Right lobe of liver (tissue), 6 donors: ENCODE measurements at regions not wholly inside any gene's neighbourhood (a gene's known extent, or its start where the extent isn't known, plus 50 kb on each side); places are given as distances from the start of the nearest gene placed in this dataset.
"Not testable (repeated sequence)": the region's sequence is repeated elsewhere in the genome, so short reads cannot be mapped to it uniquely, and the experiment has no call there.

Experiments
- ATAC-seq, 4 donors: fragments of 200-7000 bp; cut with Tn5 transposase; one replicate each; pipeline ENCODE4 v1.9.1; 2020; ENCODE audit warnings: mild to moderate bottlenecking in 4 of 4, moderate library complexity in 4 of 4
- DNase-seq, 3 donors: peaks; one replicate each; pipeline ENCODE4 v3.0.0-alpha.2; 2020
- H3K27ac ChIP-seq, 3 donors: fragments of 200-600 bp; one replicate each; pipeline ENCODE4 v1.8.0; 2022
- H3K27me3 ChIP-seq, 2 donors: fragments of 200-600 bp; one replicate each; pipeline ENCODE4 v1.8.0; 2022
- H3K36me3 ChIP-seq, 4 donors: fragments of 200-600 bp; sonication (generic) in 1 of 4; one replicate each; pipeline versions ENCODE4 v1.5.1 to v1.8.0; 2017 to 2022; ENCODE audit warnings: control low read depth in 1 of 4
- H3K4me1 ChIP-seq, 4 donors: fragments of 200-600 bp; sonication (generic) in 1 of 4; one replicate each; pipeline versions ENCODE4 v1.5.1 to v1.8.0; 2017 to 2022; ENCODE audit warnings: control low read depth in 1 of 4
- H3K4me3 ChIP-seq, 3 donors: fragments of 200-600 bp; one replicate each; pipeline ENCODE4 v1.8.0; 2022
- H3K9me3 ChIP-seq, 4 donors: fragments of 200-600 bp; sonication (generic) in 1 of 4; one replicate each; pipeline versions ENCODE4 v1.5.1 to v1.8.0; 2017 to 2022; ENCODE audit warnings: control low read depth in 1 of 4
- POLR2A ChIP-seq: fragments of 450-650 bp; IDR thresholded peaks from one replicate; pipeline ENCODE4 v1.6.1; 2017; ENCODE audit warnings: antibody characterized with exemption, mild to moderate bottlenecking
- WGBS: methylation state at CpG from one replicate; pipeline ENCODE4 v1.1.6; 2018; ENCODE audit warnings: low coverage, low lambda C conversion rate; ENCODE audit not compliant: insufficient coverage; ENCODE audit errors: missing lambda C conversion rate; 5-methylcytosine and 5-hydroxymethylcytosine counted together
- intact Hi-C, 2 donors: fragments of 100-400 bp; cut with DNase I; formaldehyde crosslinking; loops; one replicate each; pipeline versions ENCODE4 v1.11.2 to v1.14.1; 2022
- TF ChIP-seq, protein P1 (sequence below), 4 donors: fragments of 200-600 bp in 3 of 4; fragments of 450-650 bp in 1 of 4; IDR thresholded peaks; one replicate each; pipeline versions ENCODE4 v1.5.1 to v1.8.0; 2016 to 2022; ENCODE audit warnings: antibody characterized with exemption in 4 of 4, mild to moderate bottlenecking in 2 of 4
- donor health status: DM: no; HTN: yes; CAD: no.
- donor health status: DM: no; HTN: no; CAD: no.
- donor health status: DM: no; HTN: no; CAD: no.
- donor health status: DM: no; HTN: yes; CAD: no.
- donor health status: DM: no; HTN: yes; CAD: no.

GRCh38 chr4:110414561-110414920, 61.4 kb upstream of the ENPEP start:
- Histone ChIP-seq H3K27me3 (no peaks in the 10 kb centered on the region), H3K4me1 (peaks cover 0 to 9% (median 0%) of the 10 kb centered on the region in 4 donors), H3K36me3 (no peaks in the 10 kb centered on the region), H3K9me3 (no peaks in the 10 kb centered on the region), H3K4me3 (no peak overlapping the region), H3K27ac (no peak overlapping the region)
- WGBS, result 92% methylated on average over 1 of the region's 1 CpG
- intact Hi-C loops, result no loop called here
- ATAC-seq, result peak in 3 of 4 donors; percentile 50 to 58 (median 55)
- DNase-seq, result no peak
- no peak for TF ChIP-seq POLR2A
- TF ChIP-seq, protein P1, sequence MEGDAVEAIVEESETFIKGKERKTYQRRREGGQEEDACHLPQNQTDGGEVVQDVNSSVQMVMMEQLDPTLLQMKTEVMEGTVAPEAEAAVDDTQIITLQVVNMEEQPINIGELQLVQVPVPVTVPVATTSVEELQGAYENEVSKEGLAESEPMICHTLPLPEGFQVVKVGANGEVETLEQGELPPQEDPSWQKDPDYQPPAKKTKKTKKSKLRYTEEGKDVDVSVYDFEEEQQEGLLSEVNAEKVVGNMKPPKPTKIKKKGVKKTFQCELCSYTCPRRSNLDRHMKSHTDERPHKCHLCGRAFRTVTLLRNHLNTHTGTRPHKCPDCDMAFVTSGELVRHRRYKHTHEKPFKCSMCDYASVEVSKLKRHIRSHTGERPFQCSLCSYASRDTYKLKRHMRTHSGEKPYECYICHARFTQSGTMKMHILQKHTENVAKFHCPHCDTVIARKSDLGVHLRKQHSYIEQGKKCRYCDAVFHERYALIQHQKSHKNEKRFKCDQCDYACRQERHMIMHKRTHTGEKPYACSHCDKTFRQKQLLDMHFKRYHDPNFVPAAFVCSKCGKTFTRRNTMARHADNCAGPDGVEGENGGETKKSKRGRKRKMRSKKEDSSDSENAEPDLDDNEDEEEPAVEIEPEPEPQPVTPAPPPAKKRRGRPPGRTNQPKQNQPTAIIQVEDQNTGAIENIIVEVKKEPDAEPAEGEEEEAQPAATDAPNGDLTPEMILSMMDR (IDR thresholded peaks at IDR 0.05), result no peak

DNA sequence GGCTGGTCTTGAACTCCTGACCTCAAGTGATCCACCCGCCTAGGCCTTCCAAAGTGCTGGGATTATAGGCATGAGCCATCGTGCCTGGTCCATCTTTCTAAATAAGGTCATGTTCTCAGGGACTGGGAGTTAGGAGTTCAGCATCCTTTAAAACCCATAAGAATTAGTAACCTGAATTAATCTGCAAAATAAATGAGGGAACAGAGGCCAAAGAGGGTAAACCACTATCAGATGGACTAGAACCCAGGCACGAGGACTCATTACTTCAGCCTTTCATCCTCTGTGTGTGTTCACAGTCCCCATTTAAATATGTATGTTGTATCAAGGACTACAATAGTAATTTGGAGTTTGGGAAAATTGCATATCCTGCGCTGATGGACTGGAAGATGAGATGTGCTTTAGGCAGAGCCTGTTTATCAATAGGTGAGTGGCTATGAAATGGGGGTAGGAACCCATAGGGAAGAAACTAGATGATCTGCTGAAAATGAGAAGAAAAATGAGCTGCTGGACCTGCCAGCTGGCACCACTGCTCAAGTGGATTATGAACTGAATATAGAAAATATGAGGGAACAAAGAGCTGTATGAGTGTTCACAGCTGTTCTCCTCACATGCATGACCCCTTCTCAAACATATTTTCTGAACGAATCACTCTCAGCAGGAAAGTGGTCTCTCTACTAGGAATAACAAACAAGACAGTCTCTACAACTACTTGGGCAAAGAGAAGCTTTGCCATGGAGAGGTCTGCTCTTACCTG, 62.0 kb upstream of the ENPEP start:
- WGBS, result 70% methylated on average over 3 of the region's 5 CpGs
- H3K4me3 ChIP-seq, H3K4me1 ChIP-seq, H3K36me3 ChIP-seq, intact Hi-C loops, H3K27ac ChIP-seq, H3K27me3 ChIP-seq, H3K9me3 ChIP-seq, DNase-seq: not testable (repeated sequence)
- ATAC-seq, result peak in 3 of 4 donors; percentile 12 to 33 (median 18)

DNA sequence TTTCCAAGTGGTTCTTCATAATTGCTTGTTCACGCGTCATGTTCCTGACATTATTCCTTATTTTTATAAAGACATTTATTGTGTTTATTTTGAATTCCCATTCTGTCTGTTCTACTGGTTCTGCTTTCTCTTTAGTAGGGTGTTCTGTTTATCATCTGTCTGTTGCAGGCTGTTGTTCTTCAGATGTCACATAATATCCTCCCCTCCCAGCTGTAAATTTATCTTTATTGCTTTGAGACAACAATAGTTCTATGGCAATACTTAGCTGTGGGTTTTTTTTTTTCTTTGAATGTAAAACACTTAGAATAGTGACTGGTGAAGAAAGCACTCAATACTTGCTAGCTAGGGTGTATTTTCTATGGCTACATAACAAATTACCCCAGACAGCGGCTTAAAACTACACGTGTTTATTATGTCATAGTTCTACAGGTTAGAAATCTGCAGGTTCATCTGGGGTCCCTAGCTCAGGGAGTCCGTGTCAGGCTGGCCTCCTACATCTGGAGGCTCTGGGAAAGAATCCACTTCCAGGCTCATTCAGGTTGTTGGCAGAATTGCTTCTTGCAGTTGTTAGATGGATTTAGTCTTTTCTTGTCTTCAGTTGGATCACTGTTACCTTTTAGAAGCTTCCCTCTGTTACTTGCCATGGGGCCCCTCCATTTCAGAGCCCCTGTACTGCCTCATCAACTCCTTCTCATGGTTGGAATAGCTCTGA, 63.4 kb upstream of the ENPEP start:
- Histone ChIP-seq H3K27ac (no peak overlapping the region), H3K36me3 (no peaks in the 10 kb centered on the region), H3K4me3 (no peak overlapping the region), H3K9me3 (no peaks in the 10 kb centered on the region), H3K4me1 (peaks cover 0 to 9% (median 0%) of the 10 kb centered on the region in 4 donors), H3K27me3 (no peaks in the 10 kb centered on the region)
- DNase-seq, result no peak
- 68% methylated on average over 5 of the region's 5 CpGs for WGBS
- intact Hi-C loops, result no loop called here
- TF ChIP-seq, protein P1 (IDR thresholded peaks at IDR 0.05), result no peak
- TF ChIP-seq POLR2A, result no peak
- no peak for ATAC-seq

DNA sequence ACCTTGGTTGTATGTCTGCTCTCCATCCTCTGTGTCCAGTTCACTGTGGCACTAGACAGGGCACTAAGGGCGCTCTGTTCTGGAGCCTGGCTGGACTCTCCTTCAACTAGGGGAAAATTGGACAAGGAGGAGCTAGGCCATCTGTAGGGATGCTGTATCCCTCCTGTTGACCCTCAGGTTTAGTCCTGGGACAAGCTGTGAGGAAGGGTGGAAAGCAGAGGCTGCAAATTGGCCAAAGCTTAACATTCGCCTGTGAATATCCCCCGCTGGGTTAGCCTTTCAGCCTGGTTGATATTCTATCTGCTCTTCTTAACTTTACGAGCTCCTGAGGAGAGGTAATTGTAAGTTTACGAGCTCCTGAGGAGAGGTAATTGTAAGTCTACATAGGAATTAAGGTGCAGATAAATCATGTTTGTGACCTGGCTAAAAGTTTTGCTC, 64.4 kb upstream of the ENPEP start:
- peak overlapping the region in 1 of 3 donors; percentile 27 for H3K4me3 ChIP-seq
- ATAC-seq, result peak in 1 of 4 donors; percentile 33
- TF ChIP-seq, protein P1 (IDR thresholded peaks at IDR 0.05), result no peak
- no peak for TF ChIP-seq POLR2A
- DNase-seq, result no peak
- intact Hi-C loops, result no loop called here
- no peaks in the 10 kb centered on the region for H3K27me3 ChIP-seq
- H3K27ac ChIP-seq, result no peak overlapping the region
- peaks cover 0 to 9% (median 0%) of the 10 kb centered on the region in 4 donors for H3K4me1 ChIP-seq
- 78% methylated on average over 4 of the region's 5 CpGs for WGBS
- H3K9me3 ChIP-seq, result no peaks in the 10 kb centered on the region
- H3K36me3 ChIP-seq, result no peaks in the 10 kb centered on the region

DNA sequence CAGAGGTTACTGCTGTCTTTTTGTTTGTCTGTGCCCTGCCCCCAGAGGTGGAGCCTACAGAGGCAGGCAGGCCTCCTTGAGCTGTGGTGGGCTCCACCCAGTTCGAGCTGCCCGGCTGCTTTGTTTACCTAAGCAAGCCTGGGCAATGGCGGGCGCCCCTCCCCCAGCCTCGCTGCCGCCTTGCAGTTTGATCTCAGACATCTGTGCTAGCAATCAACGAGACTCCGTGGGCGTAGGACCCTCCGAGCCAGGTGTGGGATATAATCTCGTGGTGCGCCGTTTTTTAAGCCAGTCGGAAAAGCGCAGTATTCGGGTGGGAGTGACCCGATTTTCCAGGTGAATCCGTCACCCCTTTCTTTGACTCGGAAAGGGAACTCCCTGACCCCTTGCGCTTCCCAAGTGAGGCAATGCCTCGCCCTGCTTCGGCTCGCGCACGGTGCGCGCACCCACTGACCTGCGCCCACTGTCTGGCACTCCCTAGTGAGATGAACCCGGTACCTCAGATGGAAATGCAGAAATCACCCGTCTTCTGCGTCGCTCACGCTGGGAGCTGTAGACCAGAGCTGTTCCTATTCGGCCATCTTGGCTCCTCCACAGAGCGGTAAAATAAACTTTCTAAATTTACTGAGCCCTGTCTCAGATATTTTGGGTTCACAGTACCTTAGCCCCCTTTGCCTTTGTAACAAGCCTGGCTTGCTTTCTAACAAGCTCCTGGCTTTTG, 64.9 kb upstream of the ENPEP start:
- H3K4me1 ChIP-seq, DNase-seq, H3K27me3 ChIP-seq, H3K9me3 ChIP-seq, H3K27ac ChIP-seq, ATAC-seq, intact Hi-C loops, H3K36me3 ChIP-seq: not testable (repeated sequence)
- peak overlapping the region in 1 of 3 donors; percentile 27 for H3K4me3 ChIP-seq
- WGBS, result no CpG with 5 or more reads among the region's 35 CpGs
